ENCODE measurements at regions not wholly inside any gene's neighbourhood (a gene's known extent, or its start where the extent isn't known, plus 50 kb on each side); places are given as distances from the start of the nearest gene placed in this dataset.

GRCh38 chr5:82408033-82408432 lies 129.9 kb upstream of the RPS23 start (continued):
- TF ChIP-seq JUND (IDR thresholded peaks at IDR 0.05; ENCODE audit: borderline replicate concordance, low read depth, low read length) (peak; percentile 50; the same call in 1 of the 2 replicates), JUND (tag; IDR thresholded peaks at IDR 0.05; ENCODE audit: borderline replicate concordance, low read depth, low read length) (peak; percentile 65; the same call in 2 of the 3 replicates), ZNF778 (CRISPR knock-in tag; IDR thresholded peaks at IDR 0.05) (no peak), E2F1 (CRISPR knock-in tag; IDR thresholded peaks at IDR 0.05) (no peak), ZNF324 (CRISPR knock-in tag; IDR thresholded peaks at IDR 0.05) (no peak), DMBX1 (CRISPR knock-in tag; IDR thresholded peaks at IDR 0.05; ENCODE audit: borderline replicate concordance) (no peak), ZNF79 (CRISPR knock-in tag; IDR thresholded peaks at IDR 0.05; ENCODE audit: low read depth) (no peak), HDAC1 (IDR thresholded peaks at IDR 0.05) (no peak), SREBF2 (CRISPR knock-in tag; IDR thresholded peaks at IDR 0.05) (no peak)
- TF ChIP-seq, protein P1, sequence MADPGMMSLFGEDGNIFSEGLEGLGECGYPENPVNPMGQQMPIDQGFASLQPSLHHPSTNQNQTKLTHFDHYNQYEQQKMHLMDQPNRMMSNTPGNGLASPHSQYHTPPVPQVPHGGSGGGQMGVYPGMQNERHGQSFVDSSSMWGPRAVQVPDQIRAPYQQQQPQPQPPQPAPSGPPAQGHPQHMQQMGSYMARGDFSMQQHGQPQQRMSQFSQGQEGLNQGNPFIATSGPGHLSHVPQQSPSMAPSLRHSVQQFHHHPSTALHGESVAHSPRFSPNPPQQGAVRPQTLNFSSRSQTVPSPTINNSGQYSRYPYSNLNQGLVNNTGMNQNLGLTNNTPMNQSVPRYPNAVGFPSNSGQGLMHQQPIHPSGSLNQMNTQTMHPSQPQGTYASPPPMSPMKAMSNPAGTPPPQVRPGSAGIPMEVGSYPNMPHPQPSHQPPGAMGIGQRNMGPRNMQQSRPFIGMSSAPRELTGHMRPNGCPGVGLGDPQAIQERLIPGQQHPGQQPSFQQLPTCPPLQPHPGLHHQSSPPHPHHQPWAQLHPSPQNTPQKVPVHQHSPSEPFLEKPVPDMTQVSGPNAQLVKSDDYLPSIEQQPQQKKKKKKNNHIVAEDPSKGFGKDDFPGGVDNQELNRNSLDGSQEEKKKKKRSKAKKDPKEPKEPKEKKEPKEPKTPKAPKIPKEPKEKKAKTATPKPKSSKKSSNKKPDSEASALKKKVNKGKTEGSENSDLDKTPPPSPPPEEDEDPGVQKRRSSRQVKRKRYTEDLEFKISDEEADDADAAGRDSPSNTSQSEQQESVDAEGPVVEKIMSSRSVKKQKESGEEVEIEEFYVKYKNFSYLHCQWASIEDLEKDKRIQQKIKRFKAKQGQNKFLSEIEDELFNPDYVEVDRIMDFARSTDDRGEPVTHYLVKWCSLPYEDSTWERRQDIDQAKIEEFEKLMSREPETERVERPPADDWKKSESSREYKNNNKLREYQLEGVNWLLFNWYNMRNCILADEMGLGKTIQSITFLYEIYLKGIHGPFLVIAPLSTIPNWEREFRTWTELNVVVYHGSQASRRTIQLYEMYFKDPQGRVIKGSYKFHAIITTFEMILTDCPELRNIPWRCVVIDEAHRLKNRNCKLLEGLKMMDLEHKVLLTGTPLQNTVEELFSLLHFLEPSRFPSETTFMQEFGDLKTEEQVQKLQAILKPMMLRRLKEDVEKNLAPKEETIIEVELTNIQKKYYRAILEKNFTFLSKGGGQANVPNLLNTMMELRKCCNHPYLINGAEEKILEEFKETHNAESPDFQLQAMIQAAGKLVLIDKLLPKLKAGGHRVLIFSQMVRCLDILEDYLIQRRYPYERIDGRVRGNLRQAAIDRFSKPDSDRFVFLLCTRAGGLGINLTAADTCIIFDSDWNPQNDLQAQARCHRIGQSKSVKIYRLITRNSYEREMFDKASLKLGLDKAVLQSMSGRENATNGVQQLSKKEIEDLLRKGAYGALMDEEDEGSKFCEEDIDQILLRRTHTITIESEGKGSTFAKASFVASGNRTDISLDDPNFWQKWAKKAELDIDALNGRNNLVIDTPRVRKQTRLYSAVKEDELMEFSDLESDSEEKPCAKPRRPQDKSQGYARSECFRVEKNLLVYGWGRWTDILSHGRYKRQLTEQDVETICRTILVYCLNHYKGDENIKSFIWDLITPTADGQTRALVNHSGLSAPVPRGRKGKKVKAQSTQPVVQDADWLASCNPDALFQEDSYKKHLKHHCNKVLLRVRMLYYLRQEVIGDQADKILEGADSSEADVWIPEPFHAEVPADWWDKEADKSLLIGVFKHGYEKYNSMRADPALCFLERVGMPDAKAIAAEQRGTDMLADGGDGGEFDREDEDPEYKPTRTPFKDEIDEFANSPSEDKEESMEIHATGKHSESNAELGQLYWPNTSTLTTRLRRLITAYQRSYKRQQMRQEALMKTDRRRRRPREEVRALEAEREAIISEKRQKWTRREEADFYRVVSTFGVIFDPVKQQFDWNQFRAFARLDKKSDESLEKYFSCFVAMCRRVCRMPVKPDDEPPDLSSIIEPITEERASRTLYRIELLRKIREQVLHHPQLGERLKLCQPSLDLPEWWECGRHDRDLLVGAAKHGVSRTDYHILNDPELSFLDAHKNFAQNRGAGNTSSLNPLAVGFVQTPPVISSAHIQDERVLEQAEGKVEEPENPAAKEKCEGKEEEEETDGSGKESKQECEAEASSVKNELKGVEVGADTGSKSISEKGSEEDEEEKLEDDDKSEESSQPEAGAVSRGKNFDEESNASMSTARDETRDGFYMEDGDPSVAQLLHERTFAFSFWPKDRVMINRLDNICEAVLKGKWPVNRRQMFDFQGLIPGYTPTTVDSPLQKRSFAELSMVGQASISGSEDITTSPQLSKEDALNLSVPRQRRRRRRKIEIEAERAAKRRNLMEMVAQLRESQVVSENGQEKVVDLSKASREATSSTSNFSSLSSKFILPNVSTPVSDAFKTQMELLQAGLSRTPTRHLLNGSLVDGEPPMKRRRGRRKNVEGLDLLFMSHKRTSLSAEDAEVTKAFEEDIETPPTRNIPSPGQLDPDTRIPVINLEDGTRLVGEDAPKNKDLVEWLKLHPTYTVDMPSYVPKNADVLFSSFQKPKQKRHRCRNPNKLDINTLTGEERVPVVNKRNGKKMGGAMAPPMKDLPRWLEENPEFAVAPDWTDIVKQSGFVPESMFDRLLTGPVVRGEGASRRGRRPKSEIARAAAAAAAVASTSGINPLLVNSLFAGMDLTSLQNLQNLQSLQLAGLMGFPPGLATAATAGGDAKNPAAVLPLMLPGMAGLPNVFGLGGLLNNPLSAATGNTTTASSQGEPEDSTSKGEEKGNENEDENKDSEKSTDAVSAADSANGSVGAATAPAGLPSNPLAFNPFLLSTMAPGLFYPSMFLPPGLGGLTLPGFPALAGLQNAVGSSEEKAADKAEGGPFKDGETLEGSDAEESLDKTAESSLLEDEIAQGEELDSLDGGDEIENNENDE (IDR thresholded peaks at IDR 0.05; ENCODE audit: low read depth, low read length): peak; percentile 61
- TF ChIP-seq, protein P2, sequence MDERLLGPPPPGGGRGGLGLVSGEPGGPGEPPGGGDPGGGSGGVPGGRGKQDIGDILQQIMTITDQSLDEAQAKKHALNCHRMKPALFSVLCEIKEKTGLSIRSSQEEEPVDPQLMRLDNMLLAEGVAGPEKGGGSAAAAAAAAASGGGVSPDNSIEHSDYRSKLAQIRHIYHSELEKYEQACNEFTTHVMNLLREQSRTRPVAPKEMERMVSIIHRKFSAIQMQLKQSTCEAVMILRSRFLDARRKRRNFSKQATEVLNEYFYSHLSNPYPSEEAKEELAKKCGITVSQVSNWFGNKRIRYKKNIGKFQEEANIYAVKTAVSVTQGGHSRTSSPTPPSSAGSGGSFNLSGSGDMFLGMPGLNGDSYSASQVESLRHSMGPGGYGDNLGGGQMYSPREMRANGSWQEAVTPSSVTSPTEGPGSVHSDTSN (CRISPR knock-in tag; IDR thresholded peaks at IDR 0.05; ENCODE audit: low read depth): no peak
- TF ChIP-seq, protein P2 (tag; conservative IDR thresholded peaks at IDR 0.05; ENCODE audit: low read depth): no peak
